Erythroblast (primary cell): ENCODE measurements at regions not wholly inside any gene's neighbourhood (a gene's known extent, or its start where the extent isn't known, plus 50 kb on each side); places are given as distances from the start of the nearest gene placed in this dataset.

Experiments
- GATA1 ChIP-seq: IDR thresholded peaks from 2 replicates; pipeline ENCODE4 v1.6.1; 2011; ENCODE audit warnings: low read depth, mild to moderate bottlenecking, control low read depth, low read length, moderate library complexity
- POLR2A ChIP-seq: IDR thresholded peaks from 2 replicates; pipeline ENCODE4 v1.6.1; 2011; ENCODE audit warnings: mild to moderate bottlenecking, low read length

- no peak for TF ChIP-seq POLR2A
- no peak for TF ChIP-seq GATA1
Measured at GRCh38 chr2:64326578-64327050, 127.3 kb upstream of the LGALSL start.
